NCI-H1930 (cell line): ENCODE measurements at regions not wholly inside any gene's neighbourhood (a gene's known extent, or its start where the extent isn't known, plus 50 kb on each side); places are given as distances from the start of the nearest gene placed in this dataset.

Experiments used
- DNase-seq, 2 experiments: peaks; one replicate each; lab custom pipeline; 2025; lab: John Stamatoyannopoulos, UW

GRCh38 chr5:104223885-104224773 is 661.5 kb upstream of the NUDT12 start:
- no peak for DNase-seq

GRCh38 chr5:104218200-104218599 is 655.6 kb upstream of the NUDT12 start:
- no peak for DNase-seq

GRCh38 chr5:104213216-104213615 is 650.6 kb upstream of the NUDT12 start:
- DNase-seq, result no peak

GRCh38 chr5:104199771-104200170 is 637.2 kb upstream of the NUDT12 start:
- DNase-seq, result no peak

- DNase-seq, result no peak
These were observed 635.6 kb upstream of the NUDT12 start for GRCh38 chr5:104198156-104198555.

GRCh38 chr5:104189909-104190308 is 627.3 kb upstream of the NUDT12 start:
- no peak for DNase-seq

GRCh38 chr5:104189031-104189430 is 626.4 kb upstream of the NUDT12 start:
- DNase-seq, result no peak

GRCh38 chr5:104187656-104188055 is 625.1 kb upstream of the NUDT12 start:
- DNase-seq, result no peak

GRCh38 chr5:104186510-104186909 is 623.9 kb upstream of the NUDT12 start:
- DNase-seq, result no peak

GRCh38 chr5:104186100-104186499 is 623.5 kb upstream of the NUDT12 start:
- no peak for DNase-seq

GRCh38 chr5:104184264-104184663 is 621.7 kb upstream of the NUDT12 start:
- no peak for DNase-seq

GRCh38 chr5:104178829-104179456 is 616.4 kb upstream of the NUDT12 start:
- no peak for DNase-seq

GRCh38 chr5:104178066-104178465 is 615.5 kb upstream of the NUDT12 start:
- no peak for DNase-seq

- no peak for DNase-seq
These were observed 615.1 kb upstream of the NUDT12 start for GRCh38 chr5:104177651-104178050.

- no peak for DNase-seq
These were observed 610.4 kb upstream of the NUDT12 start for GRCh38 chr5:104172976-104173375.

- DNase-seq, result no peak
These were observed 609.5 kb upstream of the NUDT12 start for GRCh38 chr5:104171958-104172690.

GRCh38 chr5:104170926-104171325 is 608.3 kb upstream of the NUDT12 start:
- DNase-seq, result no peak

- DNase-seq, result no peak
These were observed 584.1 kb upstream of the NUDT12 start for GRCh38 chr5:104146652-104147051.

- DNase-seq, result no peak
These were observed 577.3 kb upstream of the NUDT12 start for GRCh38 chr5:104139840-104140239.

GRCh38 chr5:104130320-104130719 is 567.7 kb upstream of the NUDT12 start:
- DNase-seq, result no peak

GRCh38 chr5:104128348-104128747 is 565.8 kb upstream of the NUDT12 start:
- DNase-seq, result no peak

GRCh38 chr5:104126980-104127379 is 564.4 kb upstream of the NUDT12 start:
- no peak for DNase-seq

- no peak for DNase-seq
These were observed 556.9 kb upstream of the NUDT12 start for GRCh38 chr5:104119529-104119928.
